Adrenal gland (tissue), 9 donors: ENCODE measurements at regions not wholly inside any gene's neighbourhood (a gene's known extent, or its start where the extent isn't known, plus 50 kb on each side); places are given as distances from the start of the nearest gene placed in this dataset.
"Not testable (repeated sequence)": the region's sequence is repeated elsewhere in the genome, so short reads cannot be mapped to it uniquely, and the experiment has no call there.

Experiments used
- DNase-seq, 7 donors: peaks; one replicate each; pipeline ENCODE4 v3.0.0-alpha.2; 2019 to 2020
- H3K27ac ChIP-seq, 5 donors: fragments of 200-600 bp; sonication (generic) in 4 of 5; 1 replicate in 3 of 5; 2 replicates in 2 of 5; pipeline versions ENCODE4 v1.5.1 to v1.8.0; 2016 to 2020; ENCODE audit warnings: mild to moderate bottlenecking in 1 of 5
- H3K27me3 ChIP-seq: fragments of 200-600 bp; 2 replicates; pipeline ENCODE4 v1.8.0; 2021
- H3K36me3 ChIP-seq, 2 donors: fragments of 200-600 bp; replicated peaks in 1 of 2; 1 replicate in 1 of 2; 2 replicates in 1 of 2; pipeline versions ENCODE4 v1.5.1 to v1.8.0; 2018 to 2022
- H3K4me1 ChIP-seq, 2 donors: fragments of 200-600 bp; replicated peaks in 1 of 2; 1 replicate in 1 of 2; 2 replicates in 1 of 2; pipeline versions ENCODE4 v1.5.1 to v1.8.0; 2018 to 2021
- H3K4me3 ChIP-seq, 4 donors: fragments of 200-600 bp; sonication (generic) in 3 of 4; one replicate each; pipeline ENCODE4 v1.5.1; 2016 to 2018
- H3K9me3 ChIP-seq, 3 donors: fragments of 200-600 bp; sonication (generic) in 1 of 3; replicated peaks in 1 of 3; 1 replicate in 2 of 3; 2 replicates in 1 of 3; pipeline versions ENCODE4 v1.5.1 to v1.8.0; 2016 to 2021
- CTCF ChIP-seq, 6 experiments: fragments of 450-650 bp in 4 of 6; fragments of 200-600 bp in 2 of 6; sonication (generic) in 1 of 6; IDR thresholded peaks; 1 replicate in 5 of 6; 2 replicates in 1 of 6; pipeline versions ENCODE4 v1.5.1 to v1.8.0; 2016 to 2021; ENCODE audit warnings: antibody characterized with exemption in 6 of 6, mild to moderate bottlenecking in 2 of 6, moderate library complexity in 1 of 6
- POLR2A ChIP-seq, 2 donors: fragments of 450-650 bp; IDR thresholded peaks; one replicate each; pipeline ENCODE4 v1.6.1; 2017; ENCODE audit warnings: antibody characterized with exemption in 2 of 2, mild to moderate bottlenecking in 2 of 2, moderate library complexity in 1 of 2
- WGBS, 4 donors: extraction: QIAGEN DNeasy Blood & Tissue Kit in 2 of 4; methylation state at CpG; one replicate each; pipeline versions ENCODE4 v1.1.5 to v1.1.7; 2013 to 2017; 5-methylcytosine and 5-hydroxymethylcytosine counted together
- intact Hi-C, 2 donors: fragments of 100-400 bp; cut with DNase I; formaldehyde crosslinking; loops; one replicate each; pipeline versions ENCODE4 v1.14.1 to v1.15.0; 2022 to 2023
- donor health status: healthy with polysubstance abuse.
- donor health status: Bipolar disorder and iron deficiency.
- donor health status: DM: yes; HTN: yes; CAD: no.
- donor health status: DM: no; HTN: no; CAD: no.
- donor health status: DM: no; HTN: no; CAD: no.

- no peak for TF ChIP-seq POLR2A (IDR thresholded peaks at IDR 0.05)
- TF ChIP-seq CTCF (IDR thresholded peaks at IDR 0.05): no peak
- DNase-seq: no peak
- H3K9me3 ChIP-seq: no peaks in the 10 kb centered on the region
- H3K27ac ChIP-seq: no peak overlapping the region
- H3K27me3 ChIP-seq: no peaks in the 10 kb centered on the region
- 52 to 63% (median 60%) methylated on average over 6 of the region's 6 CpGs for WGBS, 4 donors
- H3K36me3 ChIP-seq: no peaks in the 10 kb centered on the region
- intact Hi-C loops: no loop called here
- no peak overlapping the region for H3K4me3 ChIP-seq
- H3K4me1 ChIP-seq: no peaks in the 10 kb centered on the region
Observed at GRCh38 chr22:34645375-34645774, 420.6 kb upstream of the ISX start.

- intact Hi-C loops: no loop called here
Observed at GRCh38 chr22:34669001-34669400, 397.0 kb upstream of the ISX start.

GRCh38 chr22:34683031-34683430, 382.9 kb upstream of the ISX start:
- H3K27ac ChIP-seq, H3K9me3 ChIP-seq, H3K4me1 ChIP-seq, DNase-seq, intact Hi-C loops, H3K27me3 ChIP-seq, H3K36me3 ChIP-seq, H3K4me3 ChIP-seq: not testable (repeated sequence)
- 77 to 89% (median 86%) methylated on average over 16 to 17 of the region's 17 CpGs for WGBS, 4 donors

More at GRCh38 chr22:34669001-34669400, 397.0 kb upstream of the ISX start:
- no peak overlapping the region for H3K27ac ChIP-seq
- H3K9me3 ChIP-seq: no peaks in the 10 kb centered on the region
- no peaks in the 10 kb centered on the region for H3K4me1 ChIP-seq
- H3K36me3 ChIP-seq: no peaks in the 10 kb centered on the region
- no peak overlapping the region for H3K4me3 ChIP-seq
- 54 to 72% (median 64%) methylated on average over 1 of the region's 1 CpG for WGBS, 4 donors
- peaks cover 4% of the 10 kb centered on the region for H3K27me3 ChIP-seq
- TF ChIP-seq CTCF (IDR thresholded peaks at IDR 0.05) (no peak), POLR2A (IDR thresholded peaks at IDR 0.05) (no peak)
- no peak for DNase-seq

- H3K27me3 ChIP-seq, H3K36me3 ChIP-seq, intact Hi-C loops, H3K4me1 ChIP-seq, H3K9me3 ChIP-seq, H3K4me3 ChIP-seq, DNase-seq, H3K27ac ChIP-seq: not testable (repeated sequence)
- WGBS, 4 donors: 93 to 97% (median 95%) methylated on average over 13 to 28 of the region's 30 CpGs; no CpG with 5 or more reads in 1 of the 4 donors
Observed at GRCh38 chr22:34684278-34684677, 381.7 kb upstream of the ISX start.

- no peak for DNase-seq
- H3K27me3 ChIP-seq: no peaks in the 10 kb centered on the region
- no peak overlapping the region for H3K4me3 ChIP-seq
- H3K9me3 ChIP-seq: no peaks in the 10 kb centered on the region
- no peaks in the 10 kb centered on the region for H3K4me1 ChIP-seq
- no peak overlapping the region for H3K27ac ChIP-seq
- H3K36me3 ChIP-seq: no peaks in the 10 kb centered on the region
- 28 to 62% (median 50%) methylated on average over 1 of the region's 1 CpG for WGBS, 4 donors
- TF ChIP-seq POLR2A (IDR thresholded peaks at IDR 0.05): no peak
- no peak for TF ChIP-seq CTCF (IDR thresholded peaks at IDR 0.05)
- intact Hi-C loops: no loop called here
Observed at GRCh38 chr22:34687116-34687515, 378.8 kb upstream of the ISX start.
